A673 (cell line): ENCODE measurements at regions not wholly inside any gene's neighbourhood (a gene's known extent, or its start where the extent isn't known, plus 50 kb on each side); places are given as distances from the start of the nearest gene placed in this dataset.

Source experiments
- BruUV-seq: library from RNA; stranded (reverse); fragments of 400-500 nt; replicated peaks from 2 replicates; lab custom pipeline; 2021; lab: Mats Ljungman, UMichigan
- CTCF ChIA-PET: fragments of 300-600 bp; sonication (Branson Sonifier 250); formaldehyde crosslinking; loops from one replicate; lab custom pipeline; 2022; ENCODE audit warnings: antibody characterized with exemption; lab: Charles Lee
- POLR2A ChIA-PET: fragments of 300-600 bp; sonication (Branson Sonifier 250); formaldehyde crosslinking; loops from one replicate; lab custom pipeline; 2022; ENCODE audit warnings: antibody characterized with exemption; ENCODE audit not compliant: low non-redundant PET; lab: Charles Lee
- DNase-seq: peaks from one replicate; pipeline ENCODE4 v3.0.0-alpha.2; 2015; ENCODE audit warnings: low spot score
- H3K27ac ChIP-seq: fragments of 200-600 bp; sonication (generic); 2 replicates; pipeline ENCODE4 v1.5.1; 2016; ENCODE audit warnings: mixed run types, low read depth, mild to moderate bottlenecking, mixed read lengths, antibody characterized with exemption, low read length; ENCODE audit not compliant: poor library complexity, severe bottlenecking
- H3K27me3 ChIP-seq: fragments of 200-600 bp; sonication (generic); replicated peaks from 2 replicates; pipeline ENCODE4 v1.6.1; 2017; ENCODE audit warnings: mixed run types, low read depth, mild to moderate bottlenecking, mixed read lengths, antibody characterized with exemption, low read length; ENCODE audit not compliant: insufficient read depth, poor library complexity
- H3K36me3 ChIP-seq: fragments of 200-600 bp; sonication (generic); 2 replicates; pipeline ENCODE4 v1.6.1; 2016; ENCODE audit warnings: mixed run types, mild to moderate bottlenecking, mixed read lengths, antibody characterized with exemption, low read length; ENCODE audit not compliant: insufficient read depth, poor library complexity, severe bottlenecking
- H3K4me1 ChIP-seq: fragments of 200-600 bp; sonication (generic); 2 replicates; pipeline ENCODE4 v1.6.1; 2017; ENCODE audit warnings: mixed run types, mild to moderate bottlenecking, mixed read lengths, antibody characterized with exemption, low read length; ENCODE audit not compliant: insufficient read depth, poor library complexity, severe bottlenecking
- H3K4me3 ChIP-seq: fragments of 200-600 bp; sonication (generic); 2 replicates; pipeline ENCODE4 v1.5.1; 2016; ENCODE audit warnings: low read depth, mixed run types, mild to moderate bottlenecking, mixed read lengths, low read length; ENCODE audit not compliant: poor library complexity, severe bottlenecking
- H3K9me3 ChIP-seq: fragments of 200-600 bp; sonication (generic); 2 replicates; pipeline ENCODE4 v1.6.1; 2016; ENCODE audit warnings: mixed run types, low read depth, mild to moderate bottlenecking, mixed read lengths, antibody characterized with exemption, low read length; ENCODE audit not compliant: poor library complexity, severe bottlenecking
- EZH2 ChIP-seq: fragments of 200-600 bp; sonication (generic); IDR thresholded peaks from 2 replicates; pipeline ENCODE4 v1.6.1; 2017; ENCODE audit warnings: borderline replicate concordance, low read depth, mild to moderate bottlenecking, mixed read lengths, antibody characterized with exemption, low read length; ENCODE audit not compliant: poor library complexity, severe bottlenecking
- intact Hi-C: fragments of 100-400 bp; cut with micrococcal nuclease; formaldehyde crosslinking; loops from one replicate; pipeline ENCODE4 v1.10.0; 2022; ENCODE audit not compliant: unreplicated experiment
- TF ChIP-seq, protein P1 (sequence below): fragments of 300-800, 200-600 bp; sonication (generic); conservative IDR thresholded peaks from 2 replicates; pipeline ENCODE4 v1.5.1; 2017; ENCODE audit warnings: low read depth, mild to moderate bottlenecking, antibody characterized with exemption, low read length, moderate library complexity, mixed read lengths

DNA sequence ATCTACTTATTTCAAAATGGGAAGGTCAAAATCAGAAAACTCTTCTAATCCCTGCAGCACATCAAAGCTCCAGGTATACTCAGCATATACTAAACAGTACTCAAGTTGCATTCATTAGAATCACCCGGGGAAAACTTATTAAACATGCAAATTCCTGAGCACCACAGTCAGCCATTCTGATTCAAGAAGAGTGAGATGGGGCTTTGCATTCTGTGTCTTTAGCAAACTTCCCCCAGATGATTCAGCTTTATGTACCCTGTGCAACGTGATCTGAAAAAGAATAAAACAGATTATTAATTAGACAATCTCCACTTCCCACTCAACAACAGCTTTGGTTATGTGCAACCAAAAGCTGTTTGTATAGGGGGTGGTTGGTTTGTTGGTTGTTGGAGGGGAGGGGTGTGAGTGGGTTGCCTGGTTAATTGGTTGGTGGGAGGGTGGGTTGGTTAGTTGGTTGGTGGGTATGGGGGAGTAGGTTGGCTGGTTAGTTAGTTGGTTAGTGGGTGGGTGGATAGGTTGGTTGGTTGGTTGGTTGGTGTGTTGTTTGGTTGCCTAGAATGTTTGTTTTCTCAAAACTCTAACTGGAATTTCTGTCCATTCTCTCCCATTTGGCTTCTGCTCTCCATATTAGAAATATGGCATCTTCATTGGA is 112.5 kb upstream of the AGAP1 start:
- no peak for DNase-seq

DNA sequence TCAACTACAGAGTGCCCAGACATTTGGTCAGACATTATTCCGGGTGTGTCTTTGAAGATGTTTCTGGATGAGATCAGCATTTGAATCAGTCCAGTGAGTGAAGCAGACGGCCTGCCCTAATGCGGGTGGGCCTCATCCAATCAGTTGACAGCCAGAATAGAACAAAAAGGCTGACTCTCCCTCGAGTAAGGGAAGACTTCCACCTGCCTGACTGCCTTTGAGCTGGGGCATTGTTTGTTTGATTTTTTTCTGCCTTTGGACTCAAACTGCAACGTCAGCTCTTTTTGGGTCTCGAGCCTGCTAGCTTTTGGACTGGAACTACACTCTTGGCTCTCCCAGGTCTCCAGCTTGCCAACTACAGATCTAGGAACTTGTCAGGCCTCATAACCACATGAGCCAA is 111.7 kb upstream of the AGAP1 start:
- DNase-seq = no peak
- Histone ChIP-seq H3K27ac (no peak overlapping the region), H3K27me3 (no peaks in the 10 kb centered on the region), H3K36me3 (no peaks in the 10 kb centered on the region), H3K4me3 (no peak overlapping the region), H3K4me1 (peaks cover 4% of the 10 kb centered on the region), H3K9me3 (no peaks in the 10 kb centered on the region)
- ChIA-PET CTCF (no interaction called here), POLR2A (no interaction called here)
- intact Hi-C loops = no loop called here
- no TSS peak for BruUV-seq
- TF ChIP-seq, protein P1, sequence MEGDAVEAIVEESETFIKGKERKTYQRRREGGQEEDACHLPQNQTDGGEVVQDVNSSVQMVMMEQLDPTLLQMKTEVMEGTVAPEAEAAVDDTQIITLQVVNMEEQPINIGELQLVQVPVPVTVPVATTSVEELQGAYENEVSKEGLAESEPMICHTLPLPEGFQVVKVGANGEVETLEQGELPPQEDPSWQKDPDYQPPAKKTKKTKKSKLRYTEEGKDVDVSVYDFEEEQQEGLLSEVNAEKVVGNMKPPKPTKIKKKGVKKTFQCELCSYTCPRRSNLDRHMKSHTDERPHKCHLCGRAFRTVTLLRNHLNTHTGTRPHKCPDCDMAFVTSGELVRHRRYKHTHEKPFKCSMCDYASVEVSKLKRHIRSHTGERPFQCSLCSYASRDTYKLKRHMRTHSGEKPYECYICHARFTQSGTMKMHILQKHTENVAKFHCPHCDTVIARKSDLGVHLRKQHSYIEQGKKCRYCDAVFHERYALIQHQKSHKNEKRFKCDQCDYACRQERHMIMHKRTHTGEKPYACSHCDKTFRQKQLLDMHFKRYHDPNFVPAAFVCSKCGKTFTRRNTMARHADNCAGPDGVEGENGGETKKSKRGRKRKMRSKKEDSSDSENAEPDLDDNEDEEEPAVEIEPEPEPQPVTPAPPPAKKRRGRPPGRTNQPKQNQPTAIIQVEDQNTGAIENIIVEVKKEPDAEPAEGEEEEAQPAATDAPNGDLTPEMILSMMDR = no peak
- no peak for TF ChIP-seq EZH2

More for the DNA sequence above, 112.5 kb upstream of the AGAP1 start:
- ChIA-PET POLR2A (no interaction called here), CTCF (no interaction called here)
- Histone ChIP-seq H3K9me3 (no peaks in the 10 kb centered on the region), H3K27me3 (no peaks in the 10 kb centered on the region), H3K36me3 (no peaks in the 10 kb centered on the region), H3K4me1 (peaks cover 4% of the 10 kb centered on the region), H3K27ac (no peak overlapping the region), H3K4me3 (no peak overlapping the region)
- TF ChIP-seq EZH2 = no peak
- TF ChIP-seq, protein P1 = no peak
- BruUV-seq = no TSS peak
- intact Hi-C loops = no loop called here

DNA sequence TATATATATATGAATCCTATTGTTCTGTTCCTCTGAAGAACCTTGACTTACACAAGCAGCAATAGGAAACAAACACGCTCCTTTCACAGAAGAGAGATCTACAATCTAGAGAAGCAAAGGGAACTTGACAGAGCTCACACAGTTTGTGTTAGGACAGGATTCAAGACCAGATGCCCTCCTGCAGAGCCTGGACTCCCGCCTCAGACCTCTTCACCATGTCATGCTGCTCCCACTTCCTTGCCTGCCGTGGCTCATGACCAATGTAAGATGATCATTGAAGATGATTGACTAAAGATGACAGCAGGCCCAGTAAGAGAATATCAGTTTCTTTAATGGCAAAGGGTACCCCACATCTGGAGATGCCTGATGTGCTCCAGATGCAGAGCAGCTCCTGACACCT is 111.2 kb upstream of the AGAP1 start:
- ChIA-PET CTCF (no interaction called here), POLR2A (no interaction called here)
- Histone ChIP-seq H3K27ac (no peak overlapping the region), H3K4me3 (no peak overlapping the region), H3K36me3 (no peaks in the 10 kb centered on the region), H3K4me1 (peaks cover 4% of the 10 kb centered on the region), H3K9me3 (no peaks in the 10 kb centered on the region), H3K27me3 (no peaks in the 10 kb centered on the region)
- no peak for DNase-seq
- BruUV-seq = no TSS peak
- no peak for TF ChIP-seq EZH2
- TF ChIP-seq, protein P1 = no peak
- intact Hi-C loops = no loop called here
